CD4-positive, alpha-beta T cell treated with Interleukin-12 subunit alpha and Interleukin-12 subunit beta, for 1 hour (primary cell): ENCODE measurements at regions not wholly inside any gene's neighbourhood (a gene's known extent, or its start where the extent isn't known, plus 50 kb on each side); places are given as distances from the start of the nearest gene placed in this dataset.

Source experiments
- DNase-seq: peaks from one replicate; pipeline ENCODE4 v3.0.0-alpha.2; 2020

- no peak for DNase-seq
Measured at GRCh38 chrX:147699061-147699460, 212.7 kb upstream of the FMR1 start.

DNA sequence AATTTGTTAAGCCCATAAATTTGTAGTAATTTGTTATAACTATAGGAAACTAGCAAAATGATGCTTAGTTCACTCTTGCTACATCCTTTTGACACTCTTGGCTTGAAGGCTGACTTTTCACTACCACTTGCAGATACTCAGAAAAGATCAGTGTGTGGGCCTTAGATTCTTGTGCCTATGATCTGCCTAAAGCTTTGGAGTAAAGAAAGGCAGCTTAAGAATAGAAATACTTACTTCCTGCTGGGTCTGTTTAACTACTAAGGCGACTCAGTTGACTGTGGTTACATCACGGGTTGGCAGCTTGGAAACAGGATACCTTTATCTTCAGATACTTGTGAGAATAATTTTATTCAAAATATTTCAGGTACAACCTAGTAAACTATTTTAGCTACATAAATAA lies 201.4 kb upstream of the FMR1 start:
- DNase-seq: no peak

- no peak for DNase-seq
Measured at GRCh38 chrX:147733369-147733768, 178.3 kb upstream of the FMR1 start.

DNA sequence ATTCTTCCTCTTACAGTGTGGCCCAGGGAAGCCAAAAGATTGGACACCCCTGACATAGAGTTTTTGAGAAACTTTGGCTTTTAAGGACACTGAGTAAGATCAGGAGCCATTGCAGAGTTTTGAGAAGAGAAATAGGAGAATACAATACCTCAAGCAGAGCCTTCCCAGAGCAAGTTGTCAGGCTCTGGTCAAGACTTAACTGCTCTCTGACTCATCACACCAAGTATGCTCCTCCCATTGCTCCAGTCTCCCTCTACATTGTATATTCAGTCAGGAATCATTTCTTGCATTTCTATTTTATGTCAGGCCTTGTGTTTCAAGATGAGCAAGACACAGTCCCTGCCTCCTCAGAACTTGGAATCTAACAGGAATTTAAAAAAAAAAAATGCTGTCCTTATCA lies 176.4 kb upstream of the FMR1 start:
- DNase-seq: no peak

DNA sequence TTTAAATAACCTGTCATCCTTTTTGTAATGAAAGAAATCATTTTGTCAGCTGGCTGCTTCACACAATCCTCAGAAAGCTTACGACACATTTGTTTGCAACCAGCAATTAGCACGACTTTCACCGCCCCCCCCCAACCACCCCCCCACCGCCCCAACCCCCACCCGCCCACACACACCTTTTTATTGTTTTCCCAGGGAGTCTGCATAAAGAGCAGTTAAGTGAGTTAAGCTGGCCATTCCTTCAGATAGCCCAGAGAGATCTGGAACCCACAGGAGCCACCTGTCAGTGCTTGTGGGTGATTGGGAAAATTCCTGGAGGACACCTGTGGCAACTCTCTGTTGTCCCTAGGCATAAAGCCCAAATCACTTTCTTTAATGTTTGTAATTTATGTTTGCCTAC lies 175.7 kb upstream of the FMR1 start:
- no peak for DNase-seq

DNA sequence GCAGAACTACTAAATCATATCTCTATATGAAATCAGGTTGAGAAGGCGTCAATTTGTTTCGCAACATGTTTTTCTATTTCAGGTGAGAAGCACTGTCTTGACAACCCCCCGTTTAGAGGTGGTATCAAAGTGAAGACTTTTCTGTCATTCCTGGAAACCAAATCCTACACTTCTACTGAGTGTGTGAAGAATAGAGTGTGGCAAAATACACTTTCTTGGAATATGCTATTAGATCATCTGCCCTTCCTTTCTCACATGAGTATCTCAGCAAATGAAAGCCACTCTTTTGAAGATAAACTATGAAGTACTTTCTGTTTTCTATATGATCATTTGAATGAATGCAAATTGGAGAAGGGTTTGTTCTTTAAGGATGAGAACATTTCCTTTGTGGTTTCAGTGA lies 174.0 kb upstream of the FMR1 start:
- DNase-seq: no peak

GRCh38 chrX:147738265-147738664 lies 173.5 kb upstream of the FMR1 start:
- no peak for DNase-seq

DNA sequence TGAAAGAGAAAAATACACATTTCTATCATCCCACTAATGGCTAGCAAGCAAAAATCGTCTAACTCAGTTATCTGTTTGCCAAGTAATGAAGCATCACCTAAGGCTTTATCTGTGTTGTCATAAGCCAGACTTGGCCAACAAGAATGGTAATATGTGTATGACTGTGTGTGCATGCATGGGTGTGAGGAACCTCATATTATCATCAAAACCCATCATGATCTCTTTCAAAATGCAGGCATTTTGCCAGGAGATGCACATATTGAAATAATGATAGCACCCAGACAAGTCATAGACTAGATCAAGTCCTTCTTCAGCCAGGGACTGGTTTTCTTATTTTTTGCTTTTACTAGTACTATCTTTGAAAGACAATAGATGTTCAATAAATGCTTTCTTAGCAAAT lies 172.5 kb upstream of the FMR1 start:
- no peak for DNase-seq

DNA sequence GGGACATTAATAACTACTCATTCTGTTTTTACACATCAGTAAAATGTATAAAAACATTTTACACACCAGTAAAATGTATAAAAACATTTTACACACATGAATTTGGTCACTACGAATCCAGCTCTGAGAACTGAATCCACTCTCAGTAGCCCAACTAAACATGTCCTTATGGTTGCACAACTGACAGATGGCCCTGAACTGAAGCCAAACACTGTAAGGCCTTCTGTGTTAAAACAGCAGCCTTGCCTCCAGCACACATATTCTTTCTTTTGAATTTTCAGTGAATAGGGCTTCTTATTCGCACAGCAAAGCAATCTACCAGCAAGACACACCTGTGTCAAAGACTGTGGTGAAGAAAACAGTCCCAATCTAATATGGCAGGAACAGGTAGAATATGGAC lies 169.9 kb upstream of the FMR1 start:
- DNase-seq: no peak

DNA sequence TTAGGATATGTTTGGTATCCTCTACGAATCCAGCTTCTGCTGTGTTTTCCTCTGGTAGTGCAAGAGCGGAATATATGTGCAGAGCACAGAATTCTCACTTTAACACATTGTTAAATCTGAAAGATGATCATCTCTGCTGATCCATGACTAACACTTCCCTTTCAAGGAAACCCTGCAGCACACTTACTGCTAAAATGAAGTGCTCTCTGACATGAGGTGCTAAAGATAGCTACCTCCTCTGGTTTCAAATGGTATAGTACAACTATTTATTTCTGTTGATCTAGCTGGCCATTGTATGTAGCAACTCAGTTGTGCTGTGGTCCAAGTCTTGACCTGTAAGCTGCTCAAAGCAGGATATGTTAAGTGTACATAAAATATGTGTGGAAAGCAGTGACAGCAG lies 162.4 kb upstream of the FMR1 start:
- no peak for DNase-seq

DNA sequence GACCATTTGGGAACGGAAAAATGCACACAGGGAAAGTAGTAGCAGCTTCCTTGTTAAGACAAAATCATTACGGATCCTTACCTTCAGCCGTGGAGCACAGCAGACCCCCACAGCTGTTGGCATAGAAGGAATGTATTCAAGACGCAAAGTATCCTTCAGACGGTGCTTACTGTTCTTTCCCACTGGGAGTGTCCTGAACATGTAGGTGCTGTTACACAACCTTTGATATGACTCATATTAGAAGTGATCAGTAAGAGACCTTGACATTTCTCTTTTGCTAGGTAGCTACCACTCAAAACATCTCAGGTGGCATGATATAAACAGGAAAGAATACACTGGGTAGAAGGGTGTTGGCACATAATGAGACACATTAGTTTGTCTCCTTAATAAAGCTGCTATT lies 154.0 kb upstream of the FMR1 start:
- DNase-seq: no peak

DNA sequence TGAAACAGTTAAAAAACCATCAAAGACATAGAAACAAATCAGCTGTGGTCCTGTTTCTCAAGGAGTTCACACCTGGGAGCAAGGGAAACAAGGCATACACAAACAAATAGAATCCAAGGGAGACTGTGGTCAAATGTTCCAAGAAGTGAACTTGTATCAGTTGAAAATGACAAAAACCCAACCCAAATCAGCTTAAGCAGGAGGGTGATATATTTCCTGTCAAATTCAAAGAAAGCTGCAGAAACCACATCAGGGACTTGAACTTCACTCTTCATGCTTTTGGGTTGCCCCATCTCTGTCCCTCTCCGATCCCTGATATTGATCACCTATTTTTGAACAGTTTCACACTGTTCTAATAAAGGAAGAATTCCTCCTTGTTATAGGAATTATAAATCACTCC lies 148.6 kb upstream of the FMR1 start:
- no peak for DNase-seq

DNA sequence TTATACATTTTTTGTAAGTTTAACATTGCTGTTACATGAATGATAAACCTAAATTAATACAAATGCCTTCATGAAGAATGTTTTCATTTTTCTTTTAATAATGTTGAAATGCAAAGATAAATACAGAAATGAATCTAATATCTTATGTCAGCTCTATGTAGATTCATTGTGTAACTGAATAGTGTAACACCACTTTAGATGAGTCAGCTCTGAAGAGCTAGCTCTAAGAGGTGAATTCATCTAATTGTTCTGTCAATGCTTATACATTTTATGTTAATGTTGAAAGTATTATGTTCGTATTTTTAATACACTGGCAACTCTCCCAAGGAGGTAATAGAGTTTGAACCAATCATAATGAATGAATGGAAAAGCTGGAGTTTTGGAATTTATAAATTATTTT lies 146.9 kb upstream of the FMR1 start:
- DNase-seq: no peak

- DNase-seq: no peak
Measured at GRCh38 chrX:147770858-147771257, 140.9 kb upstream of the FMR1 start.

DNA sequence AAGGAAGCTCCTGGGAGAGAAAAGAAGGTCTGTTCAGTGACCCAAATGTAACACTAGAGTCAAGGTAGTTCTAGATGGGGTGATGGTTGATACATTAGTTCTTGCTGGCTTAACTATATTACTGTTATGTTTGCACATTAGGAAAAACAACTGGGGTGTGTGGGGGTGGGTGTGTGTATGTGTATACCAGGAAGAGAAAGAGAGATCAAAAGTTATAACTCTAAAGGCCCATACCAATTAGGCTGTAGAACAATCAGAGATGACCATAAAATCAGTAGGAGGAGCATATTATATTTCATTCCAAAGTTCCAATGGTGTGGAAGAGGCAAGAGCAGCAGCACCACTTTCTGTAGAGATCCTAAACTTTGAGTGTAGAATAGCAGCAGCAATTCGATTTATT lies 134.7 kb upstream of the FMR1 start:
- no peak for DNase-seq

- no peak for DNase-seq
Measured at GRCh38 chrX:147779173-147779572, 132.5 kb upstream of the FMR1 start.

GRCh38 chrX:147781844-147782243 lies 129.9 kb upstream of the FMR1 start:
- DNase-seq: no peak

DNA sequence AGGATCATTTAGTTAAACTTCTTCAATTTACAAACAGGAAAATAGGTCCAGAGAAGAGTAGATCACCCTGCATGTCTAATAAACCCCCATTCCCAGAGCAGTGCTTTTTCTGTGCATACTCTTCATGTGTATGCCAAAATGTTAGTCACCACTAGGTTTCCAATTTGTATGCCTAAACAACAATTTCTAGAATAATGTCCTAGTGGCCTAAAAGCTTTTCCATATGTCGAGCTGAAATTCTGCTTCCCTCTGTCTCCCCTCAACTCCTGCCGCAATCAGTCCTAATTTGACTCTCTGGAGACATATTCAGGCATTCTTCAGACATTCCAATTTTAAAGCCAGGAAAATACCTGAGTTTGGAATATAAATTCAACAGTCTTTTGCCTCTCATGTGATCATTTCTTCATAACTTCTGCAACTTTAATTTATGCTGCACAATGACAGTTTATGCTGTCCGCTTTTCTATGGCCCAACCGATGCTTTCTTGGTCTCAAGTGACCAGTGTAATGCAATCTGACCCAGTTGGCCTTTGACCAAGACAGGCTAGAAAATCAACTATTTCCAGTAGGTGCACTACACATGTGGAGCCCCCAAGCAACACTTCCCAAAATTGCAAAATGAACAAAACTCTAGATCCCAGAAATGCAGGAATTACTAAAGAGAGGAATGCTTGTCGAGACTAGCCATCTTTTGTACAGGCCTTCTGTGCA lies 122.9 kb upstream of the FMR1 start:
- DNase-seq: no peak

DNA sequence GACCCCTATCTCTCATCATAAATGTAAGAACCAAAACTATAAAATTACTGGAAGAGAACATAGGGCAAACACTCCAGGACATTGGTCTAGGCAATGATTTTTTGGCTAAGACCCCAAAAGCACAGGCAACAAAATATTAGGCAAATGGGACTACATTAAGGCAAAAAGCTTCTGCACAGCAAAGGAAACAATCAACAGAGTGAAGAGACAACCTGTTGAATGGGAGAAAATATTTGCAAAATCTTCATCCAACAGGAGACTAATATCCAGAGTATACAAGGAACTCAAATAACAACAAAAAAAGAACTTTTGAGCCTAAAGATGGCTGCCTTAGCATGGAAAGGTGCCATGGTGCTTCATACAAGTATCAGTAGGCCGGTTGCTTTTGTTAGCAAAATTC lies 111.1 kb upstream of the FMR1 start:
- DNase-seq: no peak

DNA sequence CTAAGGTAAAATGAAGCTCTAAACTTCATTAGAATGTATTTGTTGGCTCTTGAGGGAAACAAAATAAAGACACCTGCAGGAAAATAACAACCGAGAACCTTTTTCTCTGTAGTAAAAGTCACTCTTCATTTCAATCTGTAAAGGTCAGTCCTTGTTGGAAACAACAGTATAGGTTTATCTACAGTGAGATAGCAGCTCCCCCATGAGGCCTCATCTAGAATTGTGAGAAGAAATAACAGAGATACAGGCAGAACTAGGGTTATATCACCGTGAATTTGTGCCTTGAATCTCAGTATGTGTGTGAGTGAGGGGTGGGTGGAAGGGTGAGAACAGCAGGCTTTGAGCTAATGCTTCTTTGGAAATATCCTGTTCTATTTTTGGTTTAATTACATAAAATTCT lies 107.8 kb upstream of the FMR1 start:
- peak; percentile 0 for DNase-seq

GRCh38 chrX:147811803-147812202 lies 99.9 kb upstream of the FMR1 start:
- no peak for DNase-seq

- DNase-seq: no peak
Measured at GRCh38 chrX:147827070-147827469, 84.6 kb upstream of the FMR1 start.

GRCh38 chrX:147828719-147829118 lies 83.0 kb upstream of the FMR1 start:
- no peak for DNase-seq

- no peak for DNase-seq
Measured at GRCh38 chrX:147832707-147833348, 78.9 kb upstream of the FMR1 start.

GRCh38 chrX:147838465-147839131 lies 73.1 kb upstream of the FMR1 start:
- peak; percentile 0 for DNase-seq
